WTC11 (cell line): ENCODE measurements at regions not wholly inside any gene's neighbourhood (a gene's known extent, or its start where the extent isn't known, plus 50 kb on each side); places are given as distances from the start of the nearest gene placed in this dataset.

Source experiments
- ATAC-seq: fragments of 200-7000 bp; cut with Tn5 transposase; 2 replicates; pipeline ENCODE4 v1.10.0; 2021; ENCODE audit warnings: mild to moderate bottlenecking, moderate library complexity
- CTCF ChIA-PET: fragments of 300-600 bp; sonication (Branson Sonifier 250); formaldehyde crosslinking; loops from one replicate; lab custom pipeline; 2021; ENCODE audit warnings: antibody characterized with exemption; lab: Charles Lee
- POLR2A ChIA-PET: fragments of 350-600 bp; sonication (Branson Sonifier 250); formaldehyde crosslinking; loops from one replicate; lab custom pipeline; 2021; ENCODE audit warnings: antibody characterized with exemption; lab: Charles Lee
- DNase-seq: peaks from one replicate; pipeline ENCODE4 v3.0.0; 2021; ENCODE audit warnings: low spot score
- H3K27ac Mint-ChIP-seq: 2 replicates; pipeline ENCODE4 v1.8.0; 2021; ENCODE audit warnings: mixed read lengths
- H3K27me3 Mint-ChIP-seq: 2 replicates; pipeline ENCODE4 v1.8.0; 2021; ENCODE audit warnings: low read depth, mild to moderate bottlenecking, moderate library complexity, mixed read lengths
- H3K36me3 Mint-ChIP-seq: 2 replicates; pipeline ENCODE4 v1.8.0; 2021; ENCODE audit warnings: mixed read lengths
- H3K4me1 Mint-ChIP-seq: 2 replicates; pipeline ENCODE4 v1.8.0; 2022; ENCODE audit warnings: mixed read lengths
- H3K4me3 Mint-ChIP-seq: 2 replicates; pipeline ENCODE4 v1.8.0; 2021; ENCODE audit warnings: mild to moderate bottlenecking, moderate library complexity, mixed read lengths
- H3K9me3 Mint-ChIP-seq: 2 replicates; pipeline ENCODE4 v1.8.0; 2021; ENCODE audit warnings: mixed read lengths
- CBFB ChIP-seq: sonication (generic); formaldehyde crosslinking; IDR thresholded peaks from 2 replicates; pipeline ENCODE4 v1.8.1; 2022; ENCODE audit warnings: mild to moderate bottlenecking, low read depth, missing genetic modification reagents
- CREB1 ChIP-seq: sonication (generic); formaldehyde crosslinking; IDR thresholded peaks from 2 replicates; pipeline ENCODE4 v1.8.0; 2023; ENCODE audit warnings: mild to moderate bottlenecking, missing genetic modification reagents
- FOXP1 ChIP-seq: sonication (generic); formaldehyde crosslinking; IDR thresholded peaks from 2 replicates; pipeline ENCODE4 v1.8.0; 2022; ENCODE audit warnings: missing genetic modification reagents, mild to moderate bottlenecking, moderate library complexity, borderline replicate concordance
- JUN ChIP-seq: sonication (generic); formaldehyde crosslinking; IDR thresholded peaks from 2 replicates; pipeline ENCODE4 v1.8.0; 2023; ENCODE audit warnings: mild to moderate bottlenecking, missing genetic modification reagents
- NFATC4 ChIP-seq: fragments of 250-450 bp; sonication (Bioruptor Pico); IDR thresholded peaks from 2 replicates; pipeline ENCODE4 v1.9.0; 2021; ENCODE audit warnings: mild to moderate bottlenecking
- NFE2L1 ChIP-seq: sonication (generic); formaldehyde crosslinking; IDR thresholded peaks from 2 replicates; pipeline ENCODE4 v1.8.1; 2023; ENCODE audit warnings: missing genetic modification reagents
- NR2C2 ChIP-seq: sonication (generic); formaldehyde crosslinking; IDR thresholded peaks from 2 replicates; pipeline ENCODE4 v1.8.0; 2022; ENCODE audit warnings: mild to moderate bottlenecking, missing genetic modification reagents
- SP1 ChIP-seq: sonication (generic); formaldehyde crosslinking; conservative IDR thresholded peaks from 2 replicates; pipeline ENCODE4 v1.8.1; 2022; ENCODE audit warnings: missing genetic modification reagents
- ZBTB21 ChIP-seq: sonication (generic); formaldehyde crosslinking; IDR thresholded peaks from 2 replicates; pipeline ENCODE4 v1.8.1; 2023; ENCODE audit warnings: mild to moderate bottlenecking, missing genetic modification reagents, borderline replicate concordance
- ZNF121 ChIP-seq: sonication (generic); formaldehyde crosslinking; IDR thresholded peaks from 2 replicates; pipeline ENCODE4 v1.8.0; 2023; ENCODE audit warnings: missing genetic modification reagents
- TF ChIP-seq, protein P1 (sequence below): sonication (generic); formaldehyde crosslinking; IDR thresholded peaks from 2 replicates; pipeline ENCODE4 v1.8.1; 2023; ENCODE audit warnings: mild to moderate bottlenecking, missing genetic modification reagents
- TF ChIP-seq, protein P2 (sequence below): sonication (generic); formaldehyde crosslinking; IDR thresholded peaks from 2 replicates; pipeline ENCODE4 v1.8.1; 2022; ENCODE audit warnings: low read depth, mild to moderate bottlenecking, moderate library complexity, missing genetic modification reagents, borderline replicate concordance
- TF ChIP-seq, protein P3 (sequence below): fragments of 250-450 bp; sonication (Bioruptor Pico); IDR thresholded peaks from 2 replicates; pipeline ENCODE4 v1.9.0; 2021; ENCODE audit warnings: mild to moderate bottlenecking, borderline replicate concordance
- TF ChIP-seq, protein P4 (sequence below): sonication (generic); formaldehyde crosslinking; IDR thresholded peaks from 2 replicates; pipeline ENCODE4 v1.8.0; 2022; ENCODE audit warnings: mild to moderate bottlenecking, missing genetic modification reagents
- TF ChIP-seq, protein P5 (sequence below): sonication (generic); formaldehyde crosslinking; IDR thresholded peaks from 2 replicates; pipeline ENCODE4 v1.8.1; 2023; ENCODE audit warnings: mild to moderate bottlenecking, missing genetic modification reagents, moderate library complexity
- TF ChIP-seq, protein P6 (sequence below): sonication (generic); formaldehyde crosslinking; conservative IDR thresholded peaks from 2 replicates; pipeline ENCODE4 v1.8.1; 2023; ENCODE audit warnings: mild to moderate bottlenecking, low read depth, missing genetic modification reagents, moderate library complexity
- TF ChIP-seq, protein P7 (sequence below): sonication (generic); formaldehyde crosslinking; IDR thresholded peaks from 2 replicates; pipeline ENCODE4 v1.8.1; 2023; ENCODE audit warnings: mild to moderate bottlenecking, missing genetic modification reagents
- TF ChIP-seq, protein P8 (sequence below): sonication (generic); formaldehyde crosslinking; IDR thresholded peaks from 2 replicates; pipeline ENCODE4 v1.8.1; 2023; ENCODE audit warnings: mild to moderate bottlenecking, missing genetic modification reagents, moderate library complexity

DNA sequence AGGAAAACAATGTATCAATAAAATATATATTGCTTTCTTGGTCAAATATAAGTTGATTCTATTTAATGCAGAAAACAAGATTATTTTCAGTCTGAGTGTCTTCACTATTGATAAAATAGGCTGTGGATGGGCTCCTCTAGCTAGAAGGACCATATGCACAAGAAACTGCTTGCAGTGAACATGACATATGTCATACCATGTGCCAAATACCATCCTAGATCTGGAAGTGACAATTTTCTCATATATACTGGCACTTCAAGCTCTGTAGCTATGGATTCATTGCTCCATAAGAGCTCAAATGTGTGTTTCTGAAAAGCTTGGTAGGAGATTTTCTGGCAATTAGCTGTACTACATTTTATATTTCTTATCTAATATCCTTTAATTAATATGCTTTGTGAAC is 95.6 kb upstream of the CDH6 start (continued):
- TF ChIP-seq, protein P1, sequence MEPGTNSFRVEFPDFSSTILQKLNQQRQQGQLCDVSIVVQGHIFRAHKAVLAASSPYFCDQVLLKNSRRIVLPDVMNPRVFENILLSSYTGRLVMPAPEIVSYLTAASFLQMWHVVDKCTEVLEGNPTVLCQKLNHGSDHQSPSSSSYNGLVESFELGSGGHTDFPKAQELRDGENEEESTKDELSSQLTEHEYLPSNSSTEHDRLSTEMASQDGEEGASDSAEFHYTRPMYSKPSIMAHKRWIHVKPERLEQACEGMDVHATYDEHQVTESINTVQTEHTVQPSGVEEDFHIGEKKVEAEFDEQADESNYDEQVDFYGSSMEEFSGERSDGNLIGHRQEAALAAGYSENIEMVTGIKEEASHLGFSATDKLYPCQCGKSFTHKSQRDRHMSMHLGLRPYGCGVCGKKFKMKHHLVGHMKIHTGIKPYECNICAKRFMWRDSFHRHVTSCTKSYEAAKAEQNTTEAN (CRISPR knock-in tag): no peak
- no peak for TF ChIP-seq NR2C2 (CRISPR knock-in tag)
- TF ChIP-seq, protein P2, sequence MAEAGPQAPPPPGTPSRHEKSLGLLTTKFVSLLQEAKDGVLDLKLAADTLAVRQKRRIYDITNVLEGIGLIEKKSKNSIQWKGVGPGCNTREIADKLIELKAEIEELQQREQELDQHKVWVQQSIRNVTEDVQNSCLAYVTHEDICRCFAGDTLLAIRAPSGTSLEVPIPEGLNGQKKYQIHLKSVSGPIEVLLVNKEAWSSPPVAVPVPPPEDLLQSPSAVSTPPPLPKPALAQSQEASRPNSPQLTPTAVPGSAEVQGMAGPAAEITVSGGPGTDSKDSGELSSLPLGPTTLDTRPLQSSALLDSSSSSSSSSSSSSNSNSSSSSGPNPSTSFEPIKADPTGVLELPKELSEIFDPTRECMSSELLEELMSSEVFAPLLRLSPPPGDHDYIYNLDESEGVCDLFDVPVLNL (CRISPR knock-in tag): no peak
- TF ChIP-seq FOXP1 (CRISPR knock-in tag): no peak
- TF ChIP-seq SP1 (CRISPR knock-in tag): no peak
- no peak for TF ChIP-seq ZNF121
- TF ChIP-seq, protein P3, sequence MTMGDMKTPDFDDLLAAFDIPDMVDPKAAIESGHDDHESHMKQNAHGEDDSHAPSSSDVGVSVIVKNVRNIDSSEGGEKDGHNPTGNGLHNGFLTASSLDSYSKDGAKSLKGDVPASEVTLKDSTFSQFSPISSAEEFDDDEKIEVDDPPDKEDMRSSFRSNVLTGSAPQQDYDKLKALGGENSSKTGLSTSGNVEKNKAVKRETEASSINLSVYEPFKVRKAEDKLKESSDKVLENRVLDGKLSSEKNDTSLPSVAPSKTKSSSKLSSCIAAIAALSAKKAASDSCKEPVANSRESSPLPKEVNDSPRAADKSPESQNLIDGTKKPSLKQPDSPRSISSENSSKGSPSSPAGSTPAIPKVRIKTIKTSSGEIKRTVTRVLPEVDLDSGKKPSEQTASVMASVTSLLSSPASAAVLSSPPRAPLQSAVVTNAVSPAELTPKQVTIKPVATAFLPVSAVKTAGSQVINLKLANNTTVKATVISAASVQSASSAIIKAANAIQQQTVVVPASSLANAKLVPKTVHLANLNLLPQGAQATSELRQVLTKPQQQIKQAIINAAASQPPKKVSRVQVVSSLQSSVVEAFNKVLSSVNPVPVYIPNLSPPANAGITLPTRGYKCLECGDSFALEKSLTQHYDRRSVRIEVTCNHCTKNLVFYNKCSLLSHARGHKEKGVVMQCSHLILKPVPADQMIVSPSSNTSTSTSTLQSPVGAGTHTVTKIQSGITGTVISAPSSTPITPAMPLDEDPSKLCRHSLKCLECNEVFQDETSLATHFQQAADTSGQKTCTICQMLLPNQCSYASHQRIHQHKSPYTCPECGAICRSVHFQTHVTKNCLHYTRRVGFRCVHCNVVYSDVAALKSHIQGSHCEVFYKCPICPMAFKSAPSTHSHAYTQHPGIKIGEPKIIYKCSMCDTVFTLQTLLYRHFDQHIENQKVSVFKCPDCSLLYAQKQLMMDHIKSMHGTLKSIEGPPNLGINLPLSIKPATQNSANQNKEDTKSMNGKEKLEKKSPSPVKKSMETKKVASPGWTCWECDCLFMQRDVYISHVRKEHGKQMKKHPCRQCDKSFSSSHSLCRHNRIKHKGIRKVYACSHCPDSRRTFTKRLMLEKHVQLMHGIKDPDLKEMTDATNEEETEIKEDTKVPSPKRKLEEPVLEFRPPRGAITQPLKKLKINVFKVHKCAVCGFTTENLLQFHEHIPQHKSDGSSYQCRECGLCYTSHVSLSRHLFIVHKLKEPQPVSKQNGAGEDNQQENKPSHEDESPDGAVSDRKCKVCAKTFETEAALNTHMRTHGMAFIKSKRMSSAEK (CRISPR knock-in tag): no peak
- TF ChIP-seq, protein P4, sequence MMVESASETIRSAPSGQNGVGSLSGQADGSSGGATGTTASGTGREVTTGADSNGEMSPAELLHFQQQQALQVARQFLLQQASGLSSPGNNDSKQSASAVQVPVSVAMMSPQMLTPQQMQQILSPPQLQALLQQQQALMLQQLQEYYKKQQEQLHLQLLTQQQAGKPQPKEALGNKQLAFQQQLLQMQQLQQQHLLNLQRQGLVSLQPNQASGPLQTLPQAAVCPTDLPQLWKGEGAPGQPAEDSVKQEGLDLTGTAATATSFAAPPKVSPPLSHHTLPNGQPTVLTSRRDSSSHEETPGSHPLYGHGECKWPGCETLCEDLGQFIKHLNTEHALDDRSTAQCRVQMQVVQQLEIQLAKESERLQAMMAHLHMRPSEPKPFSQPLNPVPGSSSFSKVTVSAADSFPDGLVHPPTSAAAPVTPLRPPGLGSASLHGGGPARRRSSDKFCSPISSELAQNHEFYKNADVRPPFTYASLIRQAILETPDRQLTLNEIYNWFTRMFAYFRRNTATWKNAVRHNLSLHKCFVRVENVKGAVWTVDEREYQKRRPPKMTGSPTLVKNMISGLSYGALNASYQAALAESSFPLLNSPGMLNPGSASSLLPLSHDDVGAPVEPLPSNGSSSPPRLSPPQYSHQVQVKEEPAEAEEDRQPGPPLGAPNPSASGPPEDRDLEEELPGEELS (CRISPR knock-in tag): no peak
- no peak for TF ChIP-seq ZBTB21

DNA sequence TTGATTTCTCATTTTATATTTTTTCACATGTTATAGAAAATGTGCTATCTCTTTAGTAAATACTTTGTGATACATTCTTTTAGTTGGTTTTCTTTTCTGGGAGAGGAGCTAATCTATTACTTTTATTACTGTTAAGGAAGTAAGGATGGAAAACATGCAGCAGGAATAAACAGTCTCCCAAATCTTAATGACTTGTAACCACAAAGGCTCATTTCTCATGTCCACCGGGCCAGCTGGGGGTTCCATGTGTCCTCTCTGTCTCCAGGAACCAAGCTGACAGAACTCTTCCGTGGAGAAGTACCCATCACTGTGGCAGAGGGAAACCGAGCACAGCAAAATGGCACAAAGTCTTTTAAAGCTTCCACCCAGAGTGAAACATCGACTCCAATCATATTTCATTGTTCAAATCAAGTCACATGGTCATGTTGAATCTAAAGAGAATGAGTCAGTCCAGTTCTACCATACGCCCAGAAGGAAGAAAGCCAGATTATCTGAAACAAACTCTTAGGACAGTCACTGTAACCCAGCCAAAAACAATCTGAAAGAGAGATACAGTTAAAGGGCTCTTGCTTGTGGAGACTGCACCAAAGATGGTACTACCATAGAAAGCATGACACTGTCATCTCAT is 97.1 kb upstream of the CDH6 start:
- no peak for DNase-seq
- H3K36me3 Mint-ChIP-seq: peaks cover 7% of the 10 kb centered on the region
- no peak overlapping the region for H3K4me3 Mint-ChIP-seq
- no peaks in the 10 kb centered on the region for H3K27me3 Mint-ChIP-seq
- no peak overlapping the region for H3K27ac Mint-ChIP-seq
- H3K9me3 Mint-ChIP-seq: peaks cover 15% of the 10 kb centered on the region
- POLR2A ChIA-PET: no interaction called here
- H3K4me1 Mint-ChIP-seq: peaks cover 13% of the 10 kb centered on the region
- CTCF ChIA-PET: no interaction called here
- ATAC-seq: no peak
- no peak for TF ChIP-seq NFE2L1
- no peak for TF ChIP-seq ZBTB21
- TF ChIP-seq, protein P5, sequence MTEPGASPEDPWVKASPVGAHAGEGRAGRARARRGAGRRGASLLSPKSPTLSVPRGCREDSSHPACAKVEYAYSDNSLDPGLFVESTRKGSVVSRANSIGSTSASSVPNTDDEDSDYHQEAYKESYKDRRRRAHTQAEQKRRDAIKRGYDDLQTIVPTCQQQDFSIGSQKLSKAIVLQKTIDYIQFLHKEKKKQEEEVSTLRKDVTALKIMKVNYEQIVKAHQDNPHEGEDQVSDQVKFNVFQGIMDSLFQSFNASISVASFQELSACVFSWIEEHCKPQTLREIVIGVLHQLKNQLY: no peak
- no peak for TF ChIP-seq JUN (CRISPR knock-in tag)
- TF ChIP-seq NFATC4 (CRISPR knock-in tag): no peak
- TF ChIP-seq, protein P6, sequence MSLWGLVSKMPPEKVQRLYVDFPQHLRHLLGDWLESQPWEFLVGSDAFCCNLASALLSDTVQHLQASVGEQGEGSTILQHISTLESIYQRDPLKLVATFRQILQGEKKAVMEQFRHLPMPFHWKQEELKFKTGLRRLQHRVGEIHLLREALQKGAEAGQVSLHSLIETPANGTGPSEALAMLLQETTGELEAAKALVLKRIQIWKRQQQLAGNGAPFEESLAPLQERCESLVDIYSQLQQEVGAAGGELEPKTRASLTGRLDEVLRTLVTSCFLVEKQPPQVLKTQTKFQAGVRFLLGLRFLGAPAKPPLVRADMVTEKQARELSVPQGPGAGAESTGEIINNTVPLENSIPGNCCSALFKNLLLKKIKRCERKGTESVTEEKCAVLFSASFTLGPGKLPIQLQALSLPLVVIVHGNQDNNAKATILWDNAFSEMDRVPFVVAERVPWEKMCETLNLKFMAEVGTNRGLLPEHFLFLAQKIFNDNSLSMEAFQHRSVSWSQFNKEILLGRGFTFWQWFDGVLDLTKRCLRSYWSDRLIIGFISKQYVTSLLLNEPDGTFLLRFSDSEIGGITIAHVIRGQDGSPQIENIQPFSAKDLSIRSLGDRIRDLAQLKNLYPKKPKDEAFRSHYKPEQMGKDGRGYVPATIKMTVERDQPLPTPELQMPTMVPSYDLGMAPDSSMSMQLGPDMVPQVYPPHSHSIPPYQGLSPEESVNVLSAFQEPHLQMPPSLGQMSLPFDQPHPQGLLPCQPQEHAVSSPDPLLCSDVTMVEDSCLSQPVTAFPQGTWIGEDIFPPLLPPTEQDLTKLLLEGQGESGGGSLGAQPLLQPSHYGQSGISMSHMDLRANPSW (CRISPR knock-in tag): no peak
- TF ChIP-seq SP1 (CRISPR knock-in tag): no peak
- TF ChIP-seq CREB1: no peak
- TF ChIP-seq, protein P7, sequence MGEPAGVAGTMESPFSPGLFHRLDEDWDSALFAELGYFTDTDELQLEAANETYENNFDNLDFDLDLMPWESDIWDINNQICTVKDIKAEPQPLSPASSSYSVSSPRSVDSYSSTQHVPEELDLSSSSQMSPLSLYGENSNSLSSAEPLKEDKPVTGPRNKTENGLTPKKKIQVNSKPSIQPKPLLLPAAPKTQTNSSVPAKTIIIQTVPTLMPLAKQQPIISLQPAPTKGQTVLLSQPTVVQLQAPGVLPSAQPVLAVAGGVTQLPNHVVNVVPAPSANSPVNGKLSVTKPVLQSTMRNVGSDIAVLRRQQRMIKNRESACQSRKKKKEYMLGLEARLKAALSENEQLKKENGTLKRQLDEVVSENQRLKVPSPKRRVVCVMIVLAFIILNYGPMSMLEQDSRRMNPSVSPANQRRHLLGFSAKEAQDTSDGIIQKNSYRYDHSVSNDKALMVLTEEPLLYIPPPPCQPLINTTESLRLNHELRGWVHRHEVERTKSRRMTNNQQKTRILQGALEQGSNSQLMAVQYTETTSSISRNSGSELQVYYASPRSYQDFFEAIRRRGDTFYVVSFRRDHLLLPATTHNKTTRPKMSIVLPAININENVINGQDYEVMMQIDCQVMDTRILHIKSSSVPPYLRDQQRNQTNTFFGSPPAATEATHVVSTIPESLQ (CRISPR knock-in tag): no peak
- TF ChIP-seq, protein P8, sequence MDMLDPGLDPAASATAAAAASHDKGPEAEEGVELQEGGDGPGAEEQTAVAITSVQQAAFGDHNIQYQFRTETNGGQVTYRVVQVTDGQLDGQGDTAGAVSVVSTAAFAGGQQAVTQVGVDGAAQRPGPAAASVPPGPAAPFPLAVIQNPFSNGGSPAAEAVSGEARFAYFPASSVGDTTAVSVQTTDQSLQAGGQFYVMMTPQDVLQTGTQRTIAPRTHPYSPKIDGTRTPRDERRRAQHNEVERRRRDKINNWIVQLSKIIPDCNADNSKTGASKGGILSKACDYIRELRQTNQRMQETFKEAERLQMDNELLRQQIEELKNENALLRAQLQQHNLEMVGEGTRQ (CRISPR knock-in tag): no peak
- no peak for TF ChIP-seq CBFB (CRISPR knock-in tag)
